ENCODE measurements at regions not wholly inside any gene's neighbourhood (a gene's known extent, or its start where the extent isn't known, plus 50 kb on each side); places are given as distances from the start of the nearest gene placed in this dataset.

DNA sequence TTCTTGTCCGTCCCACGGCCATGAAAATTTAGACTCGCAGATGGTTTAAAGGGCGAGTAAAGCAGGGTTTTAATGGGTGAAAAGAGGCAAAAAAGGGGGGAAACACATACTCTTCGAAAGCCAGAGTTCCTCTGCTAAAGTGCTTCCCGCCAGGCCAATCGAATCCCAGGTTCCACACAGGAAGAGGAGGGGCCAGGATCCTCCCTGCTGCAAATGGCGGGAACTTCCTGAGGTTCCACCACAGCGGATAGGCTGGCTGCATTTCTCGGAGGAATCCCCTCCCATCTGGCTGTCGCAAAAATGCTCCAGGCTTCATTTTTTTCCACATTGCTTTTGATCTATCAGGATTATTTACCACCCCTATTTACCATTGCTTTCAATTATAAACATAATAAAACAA lies 670.1 kb upstream of the CA10 start:
- TF ChIP-seq, protein P1, sequence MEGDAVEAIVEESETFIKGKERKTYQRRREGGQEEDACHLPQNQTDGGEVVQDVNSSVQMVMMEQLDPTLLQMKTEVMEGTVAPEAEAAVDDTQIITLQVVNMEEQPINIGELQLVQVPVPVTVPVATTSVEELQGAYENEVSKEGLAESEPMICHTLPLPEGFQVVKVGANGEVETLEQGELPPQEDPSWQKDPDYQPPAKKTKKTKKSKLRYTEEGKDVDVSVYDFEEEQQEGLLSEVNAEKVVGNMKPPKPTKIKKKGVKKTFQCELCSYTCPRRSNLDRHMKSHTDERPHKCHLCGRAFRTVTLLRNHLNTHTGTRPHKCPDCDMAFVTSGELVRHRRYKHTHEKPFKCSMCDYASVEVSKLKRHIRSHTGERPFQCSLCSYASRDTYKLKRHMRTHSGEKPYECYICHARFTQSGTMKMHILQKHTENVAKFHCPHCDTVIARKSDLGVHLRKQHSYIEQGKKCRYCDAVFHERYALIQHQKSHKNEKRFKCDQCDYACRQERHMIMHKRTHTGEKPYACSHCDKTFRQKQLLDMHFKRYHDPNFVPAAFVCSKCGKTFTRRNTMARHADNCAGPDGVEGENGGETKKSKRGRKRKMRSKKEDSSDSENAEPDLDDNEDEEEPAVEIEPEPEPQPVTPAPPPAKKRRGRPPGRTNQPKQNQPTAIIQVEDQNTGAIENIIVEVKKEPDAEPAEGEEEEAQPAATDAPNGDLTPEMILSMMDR (IDR thresholded peaks at IDR 0.05 in 4 of 5, conservative IDR thresholded peaks at IDR 0.05 in 1 of 5) = no peak
- TF ChIP-seq POLR2A (IDR thresholded peaks at IDR 0.05) = no peak
